ENCODE measurements at regions not wholly inside any gene's neighbourhood (a gene's known extent, or its start where the extent isn't known, plus 50 kb on each side); places are given as distances from the start of the nearest gene placed in this dataset.

- no peak for TF ChIP-seq CTCF (IDR thresholded peaks at IDR 0.05)
- no peak for TF ChIP-seq EZH2phosphoT487 (IDR thresholded peaks at IDR 0.05)
- no peak for TF ChIP-seq EZH2 (IDR thresholded peaks at IDR 0.05)
These were observed 62.4 kb upstream of the TAS2R1 start for GRCh38 chr5:9692576-9692975.

All from neural progenitor cell (in vitro differentiated cells).